Femur (tissue), 1 donor: ENCODE measurements at regions not wholly inside any gene's neighbourhood (a gene's known extent, or its start where the extent isn't known, plus 50 kb on each side); places are given as distances from the start of the nearest gene placed in this dataset.
"Not testable (repeated sequence)": the region's sequence is repeated elsewhere in the genome, so short reads cannot be mapped to it uniquely, and the experiment has no call there.

Experiments used
- DNase-seq: peaks from one replicate; pipeline ENCODE4 v3.0.0-alpha.2; 2017

DNA sequence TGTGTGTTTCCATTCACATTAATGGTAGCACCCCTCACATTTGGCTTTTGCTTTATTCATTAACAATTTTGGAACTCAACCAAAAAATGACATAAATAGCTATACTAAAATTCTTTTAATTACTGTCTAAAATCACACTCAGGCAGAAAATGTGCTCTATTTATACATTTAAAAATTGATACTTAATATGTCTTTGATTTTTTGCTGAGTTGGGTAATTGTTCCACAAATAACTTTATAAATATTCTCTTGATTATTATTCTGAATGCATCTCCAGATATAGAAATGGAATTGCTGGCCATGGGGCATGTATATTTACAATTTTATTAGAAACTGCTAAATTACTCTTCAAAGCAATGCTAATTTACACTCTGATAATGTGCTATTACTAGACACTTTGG, 658.7 kb upstream of the CHRM3 start:
- no peak for DNase-seq

DNA sequence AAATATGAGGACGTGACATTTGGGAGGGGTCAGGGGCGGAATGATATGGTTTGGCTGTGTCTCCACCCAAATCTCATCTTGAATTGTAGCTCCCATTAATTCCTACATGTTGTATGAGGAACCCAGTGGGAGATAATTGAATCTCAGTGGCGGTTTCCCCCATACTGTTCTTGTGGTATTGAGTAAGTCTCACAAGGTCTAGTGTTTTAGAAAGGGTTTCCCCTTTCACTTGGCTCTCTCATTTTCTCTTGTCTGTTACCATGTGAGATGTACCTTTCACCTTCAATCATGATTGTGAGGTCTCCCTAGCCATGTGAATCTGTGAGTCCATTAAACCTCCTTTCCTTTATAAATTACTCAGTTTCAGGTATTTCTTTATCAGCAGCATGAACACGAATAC, 663.6 kb upstream of the CHRM3 start:
- no peak for DNase-seq

DNA sequence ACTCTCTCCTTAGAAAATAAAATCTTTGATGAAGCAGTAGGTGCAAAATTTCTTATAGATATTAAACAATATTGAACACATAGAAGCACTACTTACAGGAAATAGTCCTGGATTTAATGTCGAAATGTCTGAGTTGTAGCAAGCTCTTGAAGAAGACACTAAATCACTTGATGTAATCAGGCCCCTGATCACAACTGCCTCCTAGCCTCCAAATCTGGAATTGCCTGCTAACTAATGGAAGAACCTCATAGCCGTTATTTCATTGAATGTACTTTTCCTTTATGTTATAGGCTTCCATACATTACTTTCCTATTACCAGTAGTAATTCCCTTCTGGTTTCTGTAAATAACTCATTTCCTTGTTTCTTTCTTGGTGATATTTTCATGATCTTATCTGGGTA, 675.7 kb upstream of the CHRM3 start:
- DNase-seq, result no peak

DNA sequence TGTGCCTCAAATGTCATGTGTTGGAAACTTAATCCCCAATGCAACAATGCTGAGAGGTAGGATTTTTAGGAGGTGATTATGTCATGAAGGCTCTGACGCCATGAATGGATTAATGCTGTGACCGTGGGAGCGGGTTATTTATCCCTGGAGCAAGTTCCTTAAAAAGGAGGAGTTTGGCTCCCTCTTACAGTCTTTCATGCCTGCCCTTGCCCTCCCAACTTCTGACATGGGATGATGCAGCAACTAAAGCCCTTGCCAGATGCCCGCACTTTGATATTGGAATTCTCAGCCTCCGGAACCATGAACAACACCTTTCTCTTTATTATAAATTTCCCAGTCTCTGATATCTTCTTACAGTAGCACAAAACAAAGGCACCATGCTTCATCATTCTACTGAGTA, 685.3 kb upstream of the CHRM3 start:
- no peak for DNase-seq

DNA sequence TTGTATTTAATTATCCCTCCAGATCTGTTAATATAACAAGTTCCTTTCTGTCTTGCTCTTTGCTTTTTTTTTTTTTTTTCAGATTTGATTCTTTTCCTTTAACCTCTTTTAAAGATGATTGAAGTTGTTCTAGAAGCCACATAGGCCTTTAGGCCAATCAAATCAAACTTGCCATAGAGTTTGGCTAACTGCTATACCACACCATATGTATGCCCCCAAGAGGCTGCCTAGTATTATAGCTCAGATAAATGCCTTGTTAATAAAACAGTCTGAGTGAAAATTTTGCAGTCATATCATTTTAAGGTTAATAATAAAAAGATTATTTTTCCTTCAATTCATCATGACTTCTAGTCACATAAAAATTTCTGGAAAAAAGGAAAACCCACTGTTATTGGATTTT, 696.0 kb upstream of the CHRM3 start:
- no peak for DNase-seq

DNA sequence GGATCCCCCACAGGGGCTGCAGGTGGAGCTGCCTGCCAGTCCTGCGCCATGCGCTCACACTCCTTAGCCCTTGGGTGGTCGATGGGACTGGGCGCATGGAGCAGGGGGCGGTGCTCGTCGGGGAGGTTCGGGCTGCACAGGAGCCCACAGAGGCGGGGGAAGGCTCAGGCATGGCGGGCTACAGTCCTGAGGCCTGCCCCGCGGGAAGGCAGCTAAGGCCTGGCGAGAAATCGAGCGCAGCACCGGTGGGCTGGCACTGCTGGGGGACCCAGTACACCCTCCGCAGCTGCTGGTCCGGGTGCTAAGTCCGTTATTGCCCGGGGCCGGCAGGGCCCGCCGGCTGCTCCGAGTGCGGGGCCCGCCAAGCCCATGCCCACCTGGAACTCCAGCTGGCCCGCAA, 701.8 kb upstream of the CHRM3 start:
- not testable (repeated sequence) for DNase-seq

DNA sequence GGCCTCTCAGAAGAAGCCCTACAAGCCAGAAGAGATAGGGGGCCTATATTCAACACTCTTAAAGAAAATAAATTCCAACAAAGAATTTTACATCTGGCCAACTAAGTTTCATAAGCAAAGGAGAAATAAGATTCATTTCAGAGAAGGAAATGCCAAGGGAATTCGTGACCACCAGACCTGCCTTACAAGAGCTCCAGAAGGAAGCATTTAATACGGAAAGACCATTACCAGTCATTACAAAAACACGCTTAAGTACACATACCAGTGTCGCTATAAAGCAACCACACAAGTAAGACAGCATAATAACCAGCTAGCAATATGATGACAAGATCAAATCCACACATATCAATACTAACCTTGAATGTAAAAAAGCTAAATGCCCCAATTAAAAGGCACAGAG, 704.9 kb upstream of the CHRM3 start:
- no peak for DNase-seq

DNA sequence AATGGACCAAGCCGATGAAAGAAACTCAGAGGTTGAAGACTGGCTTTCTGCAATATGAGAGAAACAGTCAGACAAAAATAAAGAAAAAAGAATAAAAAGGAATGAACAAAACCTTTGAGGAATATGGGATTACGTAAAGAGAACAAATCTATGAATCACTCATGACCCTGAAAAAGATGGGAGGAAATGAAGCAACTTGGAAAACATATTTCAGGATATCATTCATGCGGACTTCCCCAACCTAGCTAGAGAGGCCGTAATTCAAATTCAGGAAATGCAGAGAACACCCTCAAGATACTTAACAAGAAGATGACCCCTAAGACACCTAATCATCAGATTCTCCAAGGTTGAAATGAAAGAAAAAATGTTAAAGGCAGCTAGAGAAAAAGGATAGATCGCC, 705.3 kb upstream of the CHRM3 start:
- DNase-seq, result no peak

DNA sequence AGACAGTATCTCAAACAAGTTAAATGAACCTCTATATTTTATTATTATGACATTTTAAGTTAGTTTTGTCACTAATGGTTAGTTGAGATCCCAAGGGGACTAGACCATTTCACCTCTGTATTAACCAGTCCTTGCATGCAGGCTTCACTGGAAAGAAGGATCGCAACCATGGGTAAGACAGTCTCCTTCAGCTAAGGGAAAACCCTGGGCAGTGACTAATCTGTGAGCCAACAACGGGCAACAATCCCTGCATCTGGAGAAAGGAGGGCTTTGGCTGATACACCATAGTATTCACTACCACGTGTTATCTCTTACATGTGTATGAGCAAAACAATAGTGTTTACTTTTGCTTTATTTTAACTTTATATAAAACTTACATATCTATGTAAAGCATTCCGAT, 708.8 kb upstream of the CHRM3 start:
- DNase-seq, result no peak

DNA sequence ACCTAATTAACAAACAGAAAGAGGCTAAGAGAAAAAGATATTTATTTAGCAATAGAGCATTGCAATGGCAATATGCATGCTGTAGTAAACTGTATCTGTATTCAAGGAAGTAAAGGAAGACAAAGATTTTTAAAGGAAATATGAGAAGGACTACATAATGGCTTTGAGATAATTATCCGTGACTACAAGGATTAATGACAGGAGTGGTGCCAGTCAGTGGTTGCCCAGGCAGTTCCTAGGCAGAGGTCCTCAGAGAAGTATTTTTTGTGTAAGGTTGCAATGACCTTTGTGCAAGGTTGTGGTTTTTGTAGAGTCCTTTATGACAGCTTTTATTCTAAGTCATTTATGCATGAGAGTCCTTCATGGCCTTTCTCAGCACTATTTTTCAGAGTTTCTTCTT, 711.1 kb upstream of the CHRM3 start:
- no peak for DNase-seq

DNA sequence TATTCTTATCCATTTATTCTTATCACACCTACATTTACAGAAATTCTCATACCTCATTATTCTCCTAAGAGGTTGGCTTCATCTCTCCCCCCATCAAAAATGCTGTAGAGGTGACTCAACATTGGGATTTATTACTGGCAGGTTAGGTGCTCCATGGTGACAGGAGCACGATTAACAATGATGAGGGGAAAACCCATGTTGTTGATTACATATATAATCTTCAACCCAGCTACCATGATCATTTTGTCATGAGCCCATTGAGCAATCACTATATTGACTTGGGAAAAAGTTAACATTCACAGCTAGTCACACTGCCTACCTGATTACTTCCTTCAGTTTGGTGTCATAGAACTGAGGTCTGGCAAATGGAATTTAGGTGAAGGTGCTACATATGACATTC, 712.1 kb upstream of the CHRM3 start:
- no peak for DNase-seq

DNA sequence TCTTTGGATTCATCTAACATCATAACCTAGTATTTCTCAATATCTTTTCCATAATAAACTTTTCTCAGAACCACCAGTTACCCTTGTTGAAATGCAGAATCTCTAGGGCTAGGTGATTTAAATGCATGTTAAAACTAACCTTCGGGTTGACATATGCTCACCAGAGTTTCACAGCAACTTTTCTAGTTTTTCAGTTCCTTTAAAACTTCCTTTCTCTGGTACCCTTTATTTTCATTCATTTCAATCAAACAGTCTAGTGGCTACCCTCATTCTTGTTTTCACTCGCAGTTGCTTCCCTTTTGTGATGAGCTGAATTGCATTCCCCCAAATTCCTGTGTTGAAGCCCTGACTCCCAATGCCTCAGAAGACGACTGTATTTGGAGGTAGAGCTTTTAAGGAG, 712.8 kb upstream of the CHRM3 start:
- no peak for DNase-seq

DNA sequence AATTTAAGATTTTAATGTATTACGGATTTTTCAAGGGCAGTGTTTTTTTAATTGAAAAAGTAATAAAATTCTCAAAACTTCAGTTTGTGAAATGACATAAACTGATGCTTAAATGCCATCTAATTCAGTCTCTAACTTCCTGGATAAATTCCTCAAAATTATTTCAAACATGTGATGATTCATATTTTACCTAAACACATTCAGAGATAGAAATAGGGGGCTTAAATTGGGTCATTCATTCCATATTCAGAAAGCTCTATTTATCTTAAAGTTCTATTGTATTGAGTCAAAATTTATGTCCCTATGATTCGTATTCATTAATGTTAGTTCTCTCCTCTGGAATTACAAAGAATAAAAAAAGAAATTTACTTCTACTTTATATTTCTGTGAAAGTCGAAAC, 713.6 kb upstream of the CHRM3 start:
- no peak for DNase-seq

DNA sequence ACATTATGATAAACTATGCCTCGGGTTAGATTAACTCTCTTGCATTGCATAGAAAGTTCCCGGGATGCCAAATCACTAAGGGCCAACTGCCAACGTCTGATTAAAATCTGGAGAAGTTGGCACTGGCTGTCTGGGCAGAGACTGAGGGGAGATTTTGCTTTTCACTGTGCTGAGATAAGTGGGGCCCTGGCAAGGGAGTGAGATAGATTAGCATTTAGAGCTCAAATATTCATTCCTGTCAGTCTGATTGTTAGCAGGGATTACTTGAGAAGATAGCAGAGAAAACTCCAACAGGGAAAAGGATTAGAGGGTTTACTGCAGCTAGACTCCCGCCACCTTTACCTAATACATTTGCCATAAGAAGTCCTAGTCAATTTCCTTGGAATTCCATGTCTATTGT, 714.1 kb upstream of the CHRM3 start:
- peak; percentile 18 for DNase-seq

DNA sequence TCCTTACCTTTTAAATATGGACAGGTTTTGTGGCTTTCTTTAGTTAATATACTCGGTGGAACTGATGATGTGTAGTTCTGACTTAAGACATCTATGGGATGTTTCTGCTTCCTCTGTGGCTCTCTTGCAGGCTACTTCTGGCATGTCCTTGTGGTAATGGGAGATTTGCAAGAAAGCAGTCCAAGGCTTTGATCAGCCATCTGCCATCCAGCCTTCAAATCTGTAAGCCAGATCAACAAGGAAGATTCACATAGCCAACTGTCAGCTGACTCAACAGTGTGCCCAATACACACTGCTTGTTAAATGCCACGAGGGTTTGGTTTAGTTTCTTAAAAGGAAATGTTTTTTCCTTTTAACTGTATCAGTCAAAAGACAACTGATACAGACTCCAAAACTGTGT, 722.2 kb upstream of the CHRM3 start:
- DNase-seq, result no peak

DNA sequence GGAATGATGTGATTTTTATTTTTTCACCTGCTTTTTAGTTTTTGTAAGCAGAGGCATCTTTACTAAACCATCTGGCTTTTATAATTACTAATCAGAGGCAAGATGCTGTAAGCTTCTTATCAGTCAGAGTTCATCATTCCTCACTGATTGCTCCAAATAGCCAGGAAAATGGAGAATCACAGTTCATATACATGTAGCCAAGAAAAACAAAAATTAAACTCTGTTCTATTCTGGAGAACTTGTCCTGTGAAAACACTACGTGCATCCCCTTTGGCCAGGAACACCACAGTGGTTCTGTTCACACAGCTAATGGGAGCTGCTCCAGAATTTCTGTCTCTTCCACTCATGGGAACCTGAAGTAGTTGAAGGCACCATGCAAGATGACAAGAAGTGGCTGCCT, 725.5 kb upstream of the CHRM3 start:
- no peak for DNase-seq

DNA sequence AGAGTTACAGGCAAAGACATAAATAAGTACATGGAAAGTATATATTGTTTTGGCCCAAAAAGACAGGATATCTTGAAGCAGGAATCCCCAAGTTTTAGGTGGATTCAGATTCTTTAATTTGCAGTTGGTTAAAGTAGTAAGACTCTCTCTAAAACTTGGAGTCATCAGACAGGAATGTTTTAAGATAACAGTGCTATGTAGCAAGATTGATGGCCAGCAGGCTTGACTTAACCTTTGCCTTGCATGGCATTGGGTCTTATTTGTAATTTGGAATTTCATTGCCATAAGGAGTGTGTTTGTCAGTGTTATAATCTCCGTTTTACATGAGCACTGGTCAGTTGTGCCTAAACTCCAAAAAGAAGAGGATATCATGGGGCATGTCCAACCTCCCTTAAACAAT, 727.6 kb upstream of the CHRM3 start:
- no peak for DNase-seq

DNA sequence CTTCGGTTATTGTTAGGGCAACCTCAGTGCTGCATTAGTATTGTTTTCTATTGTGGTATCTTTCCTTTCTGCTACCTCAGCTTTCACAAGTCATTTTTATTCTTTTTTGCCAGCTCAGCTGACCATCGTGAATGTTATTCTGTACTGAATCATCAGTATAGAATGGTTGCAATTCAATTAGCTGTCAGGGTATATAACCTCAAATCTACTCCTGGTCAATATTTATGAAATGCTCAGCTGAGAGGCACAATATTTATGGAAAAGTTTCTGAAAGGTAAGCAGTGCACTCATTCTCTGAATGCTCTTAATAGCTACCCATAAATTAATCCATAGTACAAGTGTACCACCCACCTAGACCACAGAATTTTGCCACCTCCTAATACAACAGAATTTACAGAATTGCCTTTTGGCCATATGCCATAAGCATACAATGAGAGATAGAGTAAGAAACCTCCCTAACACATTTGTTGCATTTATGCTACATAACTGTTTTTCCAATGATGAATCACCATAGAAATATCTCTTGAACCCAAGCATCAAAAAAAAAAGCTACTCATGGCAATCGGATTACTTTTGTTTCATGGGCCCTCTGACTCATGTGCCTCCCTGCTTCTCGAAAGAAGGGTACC, 732.6 kb upstream of the CHRM3 start:
- no peak for DNase-seq

DNA sequence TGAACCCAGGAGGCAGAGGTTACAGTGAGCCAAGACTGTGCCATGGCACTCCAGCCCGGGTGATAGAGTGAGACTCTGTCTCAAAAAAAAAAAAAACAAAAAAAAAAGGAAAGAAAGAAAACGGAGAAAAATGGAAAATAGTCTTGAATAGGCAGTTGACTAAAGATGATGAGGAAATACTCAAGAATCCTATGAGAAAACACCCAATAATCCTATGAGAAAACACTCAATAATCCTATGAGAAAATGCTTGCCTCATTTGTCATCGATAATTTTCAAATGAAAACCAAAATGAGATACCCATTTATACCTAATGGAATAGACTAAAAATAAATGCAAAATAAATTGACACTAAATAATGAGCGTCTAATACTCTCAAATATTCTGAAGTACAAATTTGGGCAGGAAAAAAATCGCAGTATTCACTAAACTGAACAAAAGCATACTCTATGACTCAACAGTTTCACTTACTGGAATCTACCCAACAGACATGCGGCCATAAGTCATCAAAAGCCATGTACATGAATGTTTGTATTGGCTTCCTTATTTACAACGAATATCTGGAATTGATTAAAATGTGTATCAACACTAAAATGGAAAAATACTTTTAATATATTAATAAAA, 733.9 kb upstream of the CHRM3 start:
- DNase-seq, result no peak

DNA sequence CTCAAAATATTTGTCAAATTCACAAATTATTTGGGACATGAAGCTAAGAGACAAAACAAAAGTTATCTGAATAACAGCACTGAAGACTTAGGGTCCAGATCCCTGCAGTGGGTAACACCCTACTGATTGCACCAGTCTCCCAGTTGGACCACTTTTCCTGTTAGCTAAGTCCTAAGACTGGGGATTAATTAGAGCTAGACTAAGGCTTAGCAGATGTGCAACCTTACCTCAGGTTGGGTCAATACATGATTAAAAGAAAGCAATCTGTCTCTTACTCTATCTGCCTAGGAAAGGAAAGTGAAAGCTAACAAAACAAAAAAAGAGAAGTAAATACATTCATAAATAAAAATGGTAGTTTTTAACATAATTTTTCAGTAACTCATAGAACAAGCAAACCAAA, 737.2 kb upstream of the CHRM3 start:
- DNase-seq, result no peak

DNA sequence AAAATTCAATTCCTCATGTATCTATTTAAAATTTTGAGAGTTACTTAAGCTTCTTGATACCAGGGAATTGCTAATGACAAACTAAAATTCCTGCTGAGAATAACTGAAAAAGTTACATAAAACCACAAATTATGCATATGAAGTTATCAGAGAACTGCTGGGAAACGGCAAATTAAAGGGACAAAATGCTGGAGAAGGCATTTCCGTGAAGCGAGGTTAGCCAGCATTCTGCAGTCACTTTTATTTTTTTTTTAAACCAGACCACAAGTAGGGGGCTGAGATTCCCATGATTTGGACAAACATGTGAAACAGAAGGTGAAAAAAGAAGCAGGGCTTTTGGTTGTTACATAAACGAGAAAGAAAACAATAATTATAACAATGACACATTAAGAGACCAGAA, 737.6 kb upstream of the CHRM3 start:
- no peak for DNase-seq

DNA sequence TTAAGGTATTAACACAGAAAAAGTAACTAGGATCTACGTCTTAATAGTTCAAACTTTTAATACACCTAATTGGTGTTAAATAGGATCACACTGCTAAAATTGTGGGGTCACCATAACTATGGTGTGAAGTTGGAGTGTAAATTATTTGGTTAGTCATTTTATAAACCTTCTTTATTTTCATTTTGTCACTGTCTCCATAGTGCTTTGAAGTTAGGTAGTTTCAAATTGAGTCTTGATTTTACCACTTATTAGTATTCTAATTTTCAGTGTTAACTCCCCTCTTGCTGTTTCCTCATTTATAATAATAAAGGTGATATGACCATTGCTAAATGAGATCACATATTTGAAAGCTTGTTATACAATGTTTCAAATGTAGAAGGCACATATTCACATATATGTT, 738.1 kb upstream of the CHRM3 start:
- DNase-seq, result no peak

DNA sequence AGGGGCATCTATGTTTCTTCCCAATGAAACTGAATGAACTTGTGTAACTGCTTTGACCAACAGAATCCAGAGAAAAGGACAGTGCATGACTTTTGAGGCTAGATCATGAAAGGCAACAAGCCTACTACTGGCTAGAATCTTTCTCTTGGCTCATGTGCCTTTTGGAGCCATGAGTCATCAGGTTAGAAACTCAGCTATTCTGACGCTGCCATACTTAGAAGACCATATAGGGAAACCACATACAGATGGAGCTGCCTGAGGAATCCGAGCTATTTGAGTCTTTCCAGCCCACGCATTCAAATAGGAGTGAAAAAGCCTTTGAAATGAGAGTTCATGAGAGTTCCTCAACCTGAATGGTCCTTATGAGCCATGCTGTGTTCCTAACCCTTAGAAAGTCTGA, 738.5 kb upstream of the CHRM3 start:
- DNase-seq, result peak; percentile 15

DNA sequence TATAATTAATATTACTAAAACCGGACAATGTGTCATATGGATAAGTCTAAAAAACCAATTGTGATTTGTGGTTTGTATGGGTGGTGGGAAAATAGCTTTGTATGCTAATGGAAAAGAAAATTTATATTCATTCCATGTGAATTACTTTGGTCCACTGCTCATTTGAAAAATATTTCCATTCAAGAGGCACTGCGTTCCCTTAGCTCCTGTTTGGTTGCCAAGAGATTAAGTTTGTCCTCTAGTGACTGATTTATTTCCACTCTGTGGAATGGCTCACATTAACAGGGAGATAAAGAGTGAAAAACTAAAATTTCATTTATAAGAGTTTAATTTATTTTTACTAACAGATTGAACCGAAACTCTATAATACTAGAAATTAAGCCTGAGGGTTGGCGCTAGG, 744.1 kb upstream of the CHRM3 start:
- DNase-seq, result no peak

DNA sequence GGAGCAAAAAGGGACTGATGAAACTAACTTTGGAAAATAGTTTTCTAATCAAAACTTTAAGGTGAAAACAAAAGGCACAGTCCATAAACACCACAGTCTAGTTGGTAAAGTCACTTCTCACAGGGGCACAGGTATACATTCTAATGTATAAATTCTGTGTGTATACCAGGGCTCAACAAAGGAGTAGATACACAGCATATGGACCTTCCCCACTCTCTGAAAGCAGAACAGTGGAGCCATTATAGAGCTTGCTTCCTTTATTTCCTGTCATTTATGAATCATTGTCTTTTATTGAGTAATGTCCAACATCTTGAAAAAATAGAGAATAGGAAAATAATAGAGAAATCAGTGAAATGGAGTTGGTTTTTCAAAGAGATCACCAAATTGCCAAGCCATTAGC, 746.5 kb upstream of the CHRM3 start:
- DNase-seq, result no peak

DNA sequence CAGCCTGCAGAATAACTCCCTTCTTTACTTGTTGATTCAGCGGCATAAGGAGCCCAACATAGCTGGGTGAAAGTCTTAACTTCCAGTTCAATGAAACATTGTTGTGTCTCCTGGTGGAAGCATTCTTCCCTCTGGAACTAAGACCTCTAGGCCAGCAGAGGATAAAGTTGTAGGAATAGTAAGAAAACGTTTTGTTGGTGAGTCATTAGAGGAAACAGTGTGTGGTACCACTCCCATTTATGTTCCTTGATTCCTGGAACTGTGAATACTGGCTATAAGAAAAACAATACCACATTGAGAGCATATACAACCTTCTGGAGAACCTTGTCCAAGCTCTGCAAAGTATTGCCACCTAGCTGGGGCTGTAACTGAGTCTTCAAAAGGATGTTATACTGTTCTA, 737.4 kb upstream of the ZP4 start:
- no peak for DNase-seq
